Ascending aorta (tissue), 2 donors: ENCODE measurements at regions not wholly inside any gene's neighbourhood (a gene's known extent, or its start where the extent isn't known, plus 50 kb on each side); places are given as distances from the start of the nearest gene placed in this dataset.

ENCODE experiments used
- DNase-seq, 2 donors: peaks; one replicate each; pipeline ENCODE4 v3.0.0-alpha.2; 2019; ENCODE audit warnings: low spot score in 2 of 2
- H3K27ac ChIP-seq, 2 donors: fragments of 200-600 bp; sonication (generic); one replicate each; pipeline ENCODE4 v1.5.1; 2016 to 2017; ENCODE audit warnings: mild to moderate bottlenecking in 1 of 2
- H3K27me3 ChIP-seq: fragments of 200-600 bp; sonication (generic); one replicate; pipeline ENCODE4 v1.5.1; 2017
- H3K36me3 ChIP-seq, 2 donors: fragments of 200-600 bp; sonication (generic); one replicate each; pipeline ENCODE4 v1.5.1; 2016
- H3K4me1 ChIP-seq, 2 donors: fragments of 200-600 bp; sonication (generic); one replicate each; pipeline ENCODE4 v1.5.1; 2016 to 2017; ENCODE audit warnings: mild to moderate bottlenecking in 1 of 2
- H3K4me3 ChIP-seq, 2 donors: fragments of 200-600 bp; sonication (generic); one replicate each; pipeline ENCODE4 v1.5.1; 2016 to 2017; ENCODE audit warnings: mild to moderate bottlenecking in 1 of 2
- H3K9me3 ChIP-seq, 2 donors: fragments of 200-600 bp; sonication (generic); one replicate each; pipeline ENCODE4 v1.5.1; 2016
- CTCF ChIP-seq, 3 experiments: fragments of 200-600 bp in 2 of 3; fragments of 450-650 bp in 1 of 3; sonication (generic) in 2 of 3; IDR thresholded peaks; one replicate each; pipeline ENCODE4 v1.5.1; 2016 to 2019; ENCODE audit warnings: antibody characterized with exemption in 3 of 3, mild to moderate bottlenecking in 1 of 3, moderate library complexity in 1 of 3
- intact Hi-C: fragments of 100-400 bp; cut with DNase I; formaldehyde crosslinking; loops from one replicate; pipeline ENCODE4 v1.15.1; 2023

DNA sequence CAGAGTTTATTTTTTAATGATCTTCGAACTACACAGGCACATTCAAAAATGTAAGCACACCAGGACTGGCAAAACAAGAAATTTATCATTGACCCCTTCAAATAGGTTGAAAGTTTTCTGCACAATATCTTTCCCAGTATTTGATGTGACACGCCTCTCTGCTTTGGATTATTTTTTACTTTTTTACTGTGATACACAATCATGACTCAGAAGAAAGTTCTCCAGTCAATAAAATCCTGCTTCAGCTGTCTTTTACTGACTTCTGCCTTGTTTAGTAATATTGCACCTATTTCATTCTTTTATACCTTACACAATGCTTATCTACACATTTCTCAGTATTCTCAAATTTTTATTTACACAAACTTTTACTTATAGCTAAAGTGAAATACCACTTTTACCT is 1750.4 kb downstream of the PCDH9 start:
- no peaks in the 10 kb centered on the region for H3K9me3 ChIP-seq

GRCh38 chr13:65473196-65473595 is 1756.9 kb downstream of the PCDH9 start:
- Histone ChIP-seq H3K4me3 (no peak overlapping the region), H3K9me3 (no peaks in the 10 kb centered on the region), H3K27me3 (no peaks in the 10 kb centered on the region), H3K36me3 (no peaks in the 10 kb centered on the region), H3K4me1 (no peaks in the 10 kb centered on the region), H3K27ac (no peak overlapping the region)
- no peak for TF ChIP-seq CTCF (IDR thresholded peaks at IDR 0.05)
- intact Hi-C loops, result no loop called here
- no peak for DNase-seq

More for the DNA sequence above, 1750.4 kb downstream of the PCDH9 start:
- Histone ChIP-seq H3K36me3 (no peaks in the 10 kb centered on the region), H3K27ac (no peak overlapping the region), H3K4me3 (no peak overlapping the region), H3K4me1 (no peaks in the 10 kb centered on the region), H3K27me3 (no peaks in the 10 kb centered on the region)
- no peak for TF ChIP-seq CTCF (IDR thresholded peaks at IDR 0.05)
- DNase-seq, result no peak
- intact Hi-C loops, result no loop called here

DNA sequence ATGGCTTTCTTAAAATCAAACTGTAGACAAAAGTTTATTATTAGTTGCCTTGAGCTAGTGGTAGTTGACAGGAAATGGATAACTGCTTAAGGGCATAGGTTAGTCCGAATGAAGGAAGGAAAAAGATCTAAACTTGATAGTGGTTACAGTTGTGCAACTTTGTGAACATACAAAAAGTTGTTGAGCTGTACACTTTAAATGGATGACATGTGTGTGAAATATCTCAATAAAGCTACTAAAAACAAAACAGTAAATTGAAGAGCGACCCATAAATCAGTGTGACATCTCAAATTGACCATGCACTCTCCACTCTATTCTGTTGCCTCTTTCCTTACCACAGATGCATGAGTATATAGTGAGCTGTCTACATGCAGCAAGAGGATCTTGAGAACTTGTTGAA is 1757.8 kb downstream of the PCDH9 start:
- DNase-seq, result no peak
- Histone ChIP-seq H3K4me1 (no peaks in the 10 kb centered on the region), H3K4me3 (no peak overlapping the region), H3K27ac (no peak overlapping the region), H3K36me3 (no peaks in the 10 kb centered on the region), H3K9me3 (no peaks in the 10 kb centered on the region), H3K27me3 (no peaks in the 10 kb centered on the region)
- no peak for TF ChIP-seq CTCF (IDR thresholded peaks at IDR 0.05)
- intact Hi-C loops, result no loop called here

DNA sequence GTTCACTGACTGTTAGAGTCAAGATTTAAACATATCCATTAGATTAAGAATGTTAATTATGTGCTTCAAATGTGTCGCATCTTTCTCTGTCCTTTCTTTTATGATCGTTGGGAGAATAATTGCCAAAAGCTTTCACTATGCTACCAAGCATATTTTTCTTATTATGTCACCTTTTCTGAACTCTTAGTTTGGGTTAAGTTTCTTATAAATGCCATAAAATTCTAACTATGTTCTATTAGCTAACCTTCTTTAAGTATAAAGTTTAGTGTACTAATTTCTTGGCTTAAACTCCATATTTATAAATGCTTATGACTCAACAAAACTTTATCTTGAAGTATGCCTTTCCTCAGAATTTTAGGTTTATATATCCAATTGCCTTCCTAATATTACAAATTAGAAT is 1759.4 kb downstream of the PCDH9 start:
- Histone ChIP-seq H3K36me3 (no peaks in the 10 kb centered on the region), H3K27me3 (no peaks in the 10 kb centered on the region), H3K27ac (no peak overlapping the region), H3K9me3 (no peaks in the 10 kb centered on the region), H3K4me1 (no peaks in the 10 kb centered on the region), H3K4me3 (no peak overlapping the region)
- intact Hi-C loops, result no loop called here
- DNase-seq, result no peak
- TF ChIP-seq CTCF (IDR thresholded peaks at IDR 0.05), result no peak

DNA sequence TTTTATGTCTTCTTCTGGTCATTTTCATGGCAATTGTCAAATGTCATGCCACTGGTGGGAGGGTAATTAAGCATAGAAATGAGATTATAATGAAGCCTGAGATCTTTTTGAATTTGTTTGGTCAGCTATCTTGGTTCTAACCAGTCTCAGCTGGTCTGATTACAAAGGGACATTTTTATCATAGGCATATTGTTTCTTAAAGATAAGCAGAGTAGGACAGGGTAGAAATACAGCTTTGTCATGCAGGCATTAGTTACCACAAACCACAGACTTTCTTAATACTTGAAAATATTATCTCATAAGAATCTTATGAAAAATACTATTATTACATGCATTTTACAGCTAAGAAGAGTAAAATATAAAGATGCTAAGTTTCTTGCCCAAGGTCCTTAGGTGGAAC is 1761.5 kb downstream of the PCDH9 start:
- no peak for DNase-seq
- intact Hi-C loops, result no loop called here
- Histone ChIP-seq H3K9me3 (no peaks in the 10 kb centered on the region), H3K27me3 (no peaks in the 10 kb centered on the region), H3K4me3 (no peak overlapping the region), H3K4me1 (no peaks in the 10 kb centered on the region), H3K27ac (no peak overlapping the region), H3K36me3 (no peaks in the 10 kb centered on the region)
- no peak for TF ChIP-seq CTCF (IDR thresholded peaks at IDR 0.05)

- Histone ChIP-seq H3K4me3 (no peak overlapping the region), H3K27ac (no peak overlapping the region), H3K27me3 (no peaks in the 10 kb centered on the region), H3K4me1 (no peaks in the 10 kb centered on the region), H3K36me3 (no peaks in the 10 kb centered on the region), H3K9me3 (no peaks in the 10 kb centered on the region)
- no peak for TF ChIP-seq CTCF (IDR thresholded peaks at IDR 0.05)
- intact Hi-C loops, result no loop called here
- no peak for DNase-seq
Observed at GRCh38 chr13:65461590-65461989, 1768.5 kb downstream of the PCDH9 start.
